HG03575 (cell line): ENCODE measurements at regions not wholly inside any gene's neighbourhood (a gene's known extent, or its start where the extent isn't known, plus 50 kb on each side); places are given as distances from the start of the nearest gene placed in this dataset.
A peak's percentile ranks its signal among the peaks of the same experiment; 100 is the strongest.
"Not testable (repeated sequence)": the region's sequence is repeated elsewhere in the genome, so short reads cannot be mapped to it uniquely, and the experiment has no call there.

Experiments
- ATAC-seq: cut with Tn5 transposase; IDR thresholded peaks from one replicate; pipeline ENCODE4 v1.9.1; 2021; ENCODE audit not compliant: unreplicated experiment, insufficient number of reproducible peaks, low FRiP score; ENCODE audit errors: extremely low read depth

DNA sequence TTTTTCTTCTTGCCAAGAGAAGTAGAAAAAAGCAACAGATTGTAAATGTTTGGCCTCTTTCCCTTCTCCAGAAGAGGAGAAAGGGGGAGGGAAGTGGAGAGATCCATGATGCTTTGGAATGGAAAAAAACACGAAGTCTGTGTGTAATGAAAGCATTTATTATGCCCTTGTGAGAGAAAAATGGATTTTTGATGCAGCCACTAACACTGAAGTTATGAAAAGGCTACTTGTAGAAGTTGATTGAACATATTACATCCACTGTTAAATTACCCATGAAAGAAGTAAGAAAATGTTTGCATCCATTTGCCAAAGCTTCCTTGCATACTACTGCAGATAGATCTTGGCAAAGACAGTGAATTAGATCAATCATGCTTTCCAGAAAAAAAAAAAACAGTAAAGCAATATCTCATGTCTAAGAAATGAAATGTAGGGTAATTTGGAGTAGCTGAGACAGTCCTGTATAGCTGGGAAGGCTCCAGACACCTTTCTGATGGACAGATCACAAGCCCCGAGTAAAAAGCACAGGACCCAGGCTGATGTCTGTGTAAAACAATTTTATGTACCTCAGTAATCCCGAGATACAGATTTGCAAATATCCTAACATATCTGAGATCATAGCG lies 295.5 kb downstream of the PLOD2 start:
- no peak for ATAC-seq

DNA sequence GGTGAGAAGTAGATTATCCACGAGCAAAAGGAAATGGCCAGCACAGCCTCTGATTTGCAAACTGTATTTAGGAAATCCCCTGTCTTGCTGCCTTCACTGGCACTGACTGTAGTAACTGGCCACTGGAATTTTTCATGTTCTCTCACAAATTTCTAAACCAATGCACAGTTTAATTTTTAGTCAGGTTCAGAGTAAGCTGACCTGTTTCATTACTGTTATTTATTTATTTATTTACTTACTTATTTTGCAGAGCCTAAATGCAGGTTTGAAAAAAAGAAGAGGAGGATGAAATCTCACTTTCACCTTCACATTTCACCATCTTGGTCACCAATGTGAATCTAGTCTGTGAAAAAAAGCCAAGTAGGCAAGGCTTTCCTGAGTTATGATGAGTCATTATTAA lies 291.0 kb downstream of the PLOD2 start:
- ATAC-seq, result peak; percentile 42

DNA sequence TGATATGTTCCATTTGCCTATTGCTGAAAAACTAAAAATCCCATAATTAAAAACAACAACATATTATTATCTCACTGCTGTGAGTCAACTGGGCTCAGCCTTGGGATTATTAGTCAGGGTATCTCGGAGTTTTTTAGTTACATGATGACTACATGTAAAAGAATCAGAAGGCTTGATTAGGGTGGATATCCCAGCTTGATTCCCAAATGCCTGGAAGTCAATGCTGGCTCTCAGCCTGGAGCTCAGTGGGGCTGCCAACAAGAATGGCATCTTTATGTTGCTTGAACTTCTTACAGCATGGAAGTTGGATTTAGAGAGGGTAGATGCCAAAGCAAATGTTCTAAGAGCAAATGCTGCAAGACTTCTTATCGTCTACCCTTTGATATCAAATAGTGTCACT lies 278.5 kb downstream of the PLOD2 start:
- no peak for ATAC-seq

DNA sequence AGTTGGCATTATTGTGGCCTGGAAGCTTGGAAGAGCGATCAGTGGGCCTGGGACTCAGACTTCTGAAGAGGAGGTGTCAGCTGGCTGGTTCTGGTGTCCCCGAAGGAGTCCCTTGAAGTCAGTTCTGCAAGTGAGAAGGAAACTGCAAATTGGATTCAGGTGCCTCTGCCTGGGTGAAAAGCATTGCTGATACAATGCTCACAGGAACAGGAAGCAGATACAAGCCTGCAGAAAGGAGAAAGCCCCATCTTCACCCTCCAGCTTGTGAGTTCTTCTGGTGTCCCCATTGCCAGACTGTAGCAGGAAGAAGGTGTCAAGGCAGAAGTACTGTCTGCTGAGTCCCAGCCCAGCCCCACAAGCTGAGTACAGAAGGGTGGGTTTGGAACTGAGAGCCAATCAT lies 271.3 kb downstream of the PLOD2 start:
- no peak for ATAC-seq

DNA sequence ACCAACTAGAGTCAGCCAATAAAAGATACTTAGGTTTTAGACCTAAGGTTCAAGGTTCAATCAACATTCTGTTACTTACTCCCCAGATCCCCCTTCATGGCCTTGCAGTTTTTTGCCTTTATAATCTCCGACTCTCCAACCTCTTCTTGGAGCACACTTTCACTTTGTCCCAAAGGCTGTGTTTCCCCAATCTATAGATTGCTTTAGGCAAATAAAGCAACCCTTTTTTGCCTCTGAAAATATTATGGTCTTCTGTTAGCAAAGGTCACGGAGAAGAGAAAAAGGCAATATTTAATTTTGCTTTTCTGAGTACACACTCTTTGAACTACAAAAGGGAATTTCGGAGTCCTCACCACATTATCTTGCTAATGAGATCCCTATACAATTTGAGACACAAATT lies 268.1 kb downstream of the PLOD2 start:
- ATAC-seq, result no peak

DNA sequence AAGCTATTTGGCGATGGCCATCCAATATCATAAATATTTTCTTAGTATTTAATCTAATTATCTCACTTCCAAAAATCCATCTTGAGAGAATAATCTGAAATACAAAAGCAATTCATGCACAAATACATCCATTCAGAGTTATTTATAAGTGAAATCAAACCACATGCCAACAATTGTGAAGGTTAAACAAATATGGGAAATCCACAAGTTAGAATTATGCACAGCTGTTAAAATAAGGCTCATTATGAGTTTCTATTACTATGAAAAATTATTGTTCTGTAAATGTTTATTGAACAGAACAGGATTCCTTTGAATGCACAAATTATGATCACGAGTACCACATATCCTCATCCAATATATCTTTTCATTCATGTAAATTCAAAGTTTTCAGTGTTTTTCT lies 267.7 kb downstream of the PLOD2 start:
- ATAC-seq, result no peak

DNA sequence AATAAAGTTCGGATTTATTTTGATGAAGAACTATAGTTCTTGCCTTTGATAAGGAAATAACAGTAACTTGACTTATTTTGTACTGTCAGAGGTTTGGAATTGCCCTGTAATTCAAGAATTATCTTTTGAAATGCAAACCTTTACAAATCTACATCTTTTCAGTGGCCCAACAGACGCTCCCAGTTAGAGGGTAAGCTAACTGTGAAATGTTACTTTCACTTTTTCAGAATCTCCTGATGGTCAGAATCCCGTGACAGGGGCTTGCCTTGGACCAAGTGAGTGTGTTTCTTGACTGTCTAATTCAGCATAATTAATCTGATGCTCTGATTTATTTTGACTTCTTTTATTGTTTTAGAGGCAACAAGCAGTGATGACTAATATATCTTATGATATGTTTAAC lies 262.5 kb downstream of the PLOD2 start:
- ATAC-seq, result no peak

DNA sequence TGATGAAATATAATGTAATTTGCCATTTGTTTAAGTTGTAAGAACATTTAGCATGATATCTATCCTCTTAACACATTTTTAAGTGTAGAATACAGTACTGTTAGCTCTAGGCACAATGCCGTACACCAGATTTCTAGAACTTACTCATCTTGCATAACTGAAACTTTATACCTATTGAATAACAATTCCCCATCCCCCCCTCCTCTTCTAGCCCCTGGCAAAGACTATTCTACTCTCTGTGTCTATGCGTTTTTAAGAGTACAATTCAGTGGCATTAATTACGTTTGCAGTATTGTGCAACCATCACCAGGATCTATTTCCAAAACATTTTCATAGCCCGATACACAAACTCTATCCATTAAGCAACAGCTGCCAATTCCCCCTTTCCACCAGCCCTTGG lies 261.7 kb downstream of the PLOD2 start:
- ATAC-seq, result no peak

DNA sequence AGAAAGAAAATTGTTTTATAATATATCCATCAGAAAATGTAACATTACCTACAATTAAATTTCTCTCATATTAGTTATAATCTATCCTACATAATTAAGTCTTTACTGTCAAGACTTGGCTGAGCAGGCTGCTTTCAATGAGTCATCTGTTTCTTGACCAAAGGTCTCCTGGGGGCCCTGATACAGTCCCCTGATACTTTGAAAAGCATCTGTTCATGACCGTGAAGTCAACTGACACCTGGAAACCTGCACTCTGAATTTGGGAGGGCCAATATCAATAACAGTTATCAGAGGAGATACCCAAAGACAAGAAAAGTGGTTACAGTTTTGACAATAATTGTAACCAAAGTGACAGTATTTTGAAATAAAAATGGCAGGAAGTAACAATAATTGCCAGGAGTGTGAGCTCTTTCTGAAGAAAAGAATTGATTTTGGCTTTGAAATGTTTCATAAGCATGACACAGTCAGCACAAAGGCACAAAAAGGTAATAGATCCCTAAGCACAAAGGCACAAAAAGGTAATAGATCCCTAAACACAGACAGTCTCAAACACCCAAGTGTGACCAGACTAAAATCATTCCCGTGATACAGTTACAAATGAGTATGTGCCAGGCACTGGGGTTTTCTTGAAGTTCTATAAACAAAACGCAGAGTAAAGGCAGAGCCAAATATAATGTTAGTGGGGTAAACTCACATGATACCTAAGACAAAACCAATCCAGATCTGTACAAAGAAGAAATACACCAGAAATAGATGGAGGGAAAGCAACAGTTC lies 260.7 kb downstream of the PLOD2 start:
- ATAC-seq, result peak; percentile 60

DNA sequence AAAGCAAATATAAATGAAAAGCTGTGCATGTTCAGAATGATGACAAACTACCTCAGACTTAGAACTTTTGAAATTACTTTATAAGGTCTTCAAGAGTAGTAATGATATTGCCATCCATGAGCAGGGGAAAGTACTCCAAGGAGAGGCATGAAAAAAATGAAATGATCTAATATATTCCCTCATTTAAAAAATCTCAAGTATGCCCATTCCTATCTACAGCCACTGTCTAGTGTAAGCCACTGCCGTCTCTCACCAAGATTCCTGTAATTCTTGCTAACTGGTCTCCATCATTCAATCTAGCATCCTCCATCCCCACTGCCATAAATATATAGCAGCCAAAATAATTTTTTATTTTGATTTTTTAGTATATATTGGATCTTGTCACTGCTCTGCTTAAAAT lies 258.8 kb downstream of the PLOD2 start:
- ATAC-seq, result no peak

DNA sequence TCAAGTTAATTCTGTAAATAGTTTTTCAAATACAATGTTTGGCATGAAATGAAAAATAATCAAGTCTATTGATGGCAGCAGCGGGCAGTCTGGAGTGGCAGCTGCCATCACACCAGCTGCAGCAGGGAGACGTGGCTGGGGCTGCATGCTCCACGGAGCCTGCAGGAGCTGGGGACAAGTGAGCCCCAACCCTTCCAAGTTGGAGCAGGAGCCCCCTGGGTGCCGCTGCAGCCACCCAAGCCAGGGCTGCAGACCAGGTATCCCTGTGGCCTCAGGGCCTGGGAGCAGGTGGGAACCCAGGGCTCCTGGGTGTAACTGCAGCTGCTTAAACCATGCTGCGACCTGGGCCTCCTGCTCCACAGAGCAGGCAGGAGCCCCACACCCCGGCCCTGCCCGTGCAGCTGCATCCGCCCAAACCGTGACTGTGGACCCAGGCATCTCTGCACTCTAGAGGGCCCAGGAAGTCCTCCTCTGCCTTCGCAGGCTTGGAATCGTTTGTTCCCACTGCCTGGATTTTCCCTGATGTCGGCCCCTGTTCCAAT lies 257.4 kb downstream of the PLOD2 start:
- no peak for ATAC-seq

DNA sequence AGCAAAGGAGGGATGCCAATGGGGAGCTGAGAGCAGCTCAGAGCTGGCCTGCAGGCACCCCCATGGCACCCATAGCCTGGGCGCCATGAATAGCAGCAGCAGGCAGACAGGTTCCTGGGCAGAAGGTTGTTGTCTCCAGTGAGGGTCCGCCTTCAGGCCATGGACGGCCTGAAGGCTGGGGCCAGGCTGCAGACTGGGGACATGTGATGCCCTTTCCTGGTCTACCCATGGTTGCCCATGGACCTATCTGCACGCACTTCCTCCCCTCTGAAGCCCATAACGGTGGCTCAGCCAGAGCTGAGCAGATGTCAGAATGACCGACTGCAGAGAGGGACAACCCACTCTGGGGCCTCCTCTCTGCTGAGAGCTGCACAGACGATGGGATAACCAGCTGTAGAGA lies 256.8 kb downstream of the PLOD2 start:
- ATAC-seq, result no peak

DNA sequence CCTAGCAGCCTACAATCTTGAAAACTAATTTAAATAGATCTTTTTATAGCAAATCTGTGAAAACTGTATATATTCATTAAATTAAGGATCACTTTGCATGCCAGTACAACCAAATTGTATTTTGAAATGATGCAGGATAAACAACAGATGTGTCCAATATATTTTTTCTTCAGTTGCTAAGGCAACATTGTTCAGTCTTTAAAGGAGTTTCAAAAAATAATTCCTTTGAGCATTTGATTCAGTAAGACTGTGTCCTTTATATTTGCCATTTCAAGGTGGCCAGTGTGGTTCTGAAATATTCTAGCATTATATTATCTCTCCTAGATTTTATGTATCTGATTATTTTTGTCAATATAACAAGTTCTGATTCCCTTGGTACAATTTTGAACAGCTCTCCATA lies 254.7 kb downstream of the PLOD2 start:
- no peak for ATAC-seq

DNA sequence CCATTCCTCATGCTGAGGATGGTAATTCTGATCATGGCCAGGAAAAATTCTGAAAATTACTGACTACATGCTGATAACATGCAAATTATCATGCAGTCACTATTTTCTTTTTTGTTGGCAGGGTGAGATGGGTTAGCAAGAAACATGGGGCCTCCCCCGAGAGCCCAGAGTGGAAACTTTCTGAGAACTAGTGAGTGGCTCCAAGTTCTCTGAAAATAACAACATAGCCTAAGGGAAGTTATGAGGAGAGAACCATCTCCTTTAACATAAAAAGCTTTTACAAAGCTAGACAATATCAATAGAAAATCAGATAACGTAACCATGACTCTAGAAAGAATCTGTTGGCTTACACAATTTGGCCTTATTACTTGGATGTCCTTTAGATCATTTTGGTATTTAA lies 254.2 kb downstream of the PLOD2 start:
- no peak for ATAC-seq

DNA sequence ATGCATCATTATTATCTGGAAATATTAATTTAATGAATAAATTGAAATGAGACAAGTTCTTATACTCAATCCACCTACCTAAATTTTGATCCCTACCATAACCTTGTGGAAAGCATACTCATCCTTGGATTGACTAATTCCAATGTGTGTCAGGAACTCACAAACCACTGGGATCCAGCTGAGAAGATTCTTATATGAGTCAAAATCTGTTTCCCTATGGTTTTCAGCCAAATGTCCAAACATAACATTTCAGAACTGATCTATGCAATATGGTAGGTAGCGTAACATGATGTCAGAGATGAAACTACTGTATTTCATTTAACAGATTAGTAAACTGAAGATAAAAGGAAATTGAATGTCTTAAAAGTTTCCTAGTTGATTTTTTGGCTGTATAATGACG lies 250.0 kb downstream of the PLOD2 start:
- ATAC-seq, result no peak

DNA sequence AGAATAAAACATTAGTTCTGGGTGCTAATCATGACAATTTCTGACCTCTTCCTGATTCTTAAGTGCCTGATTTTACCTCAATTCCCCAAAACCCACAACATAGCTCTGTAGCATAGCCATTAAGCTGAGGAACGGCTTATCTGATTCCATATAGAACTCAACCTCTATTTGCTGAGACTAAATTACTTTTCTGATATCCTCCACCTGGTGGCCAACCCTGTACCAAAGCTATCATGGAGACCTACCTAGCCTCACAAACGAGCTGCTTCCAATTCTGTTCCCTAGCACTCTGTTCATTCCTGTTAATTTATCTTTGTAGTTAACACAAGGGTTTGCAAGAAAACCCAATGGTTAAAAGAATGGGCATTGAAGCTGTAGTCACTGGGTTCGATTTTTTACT lies 245.2 kb downstream of the PLOD2 start:
- no peak for ATAC-seq

DNA sequence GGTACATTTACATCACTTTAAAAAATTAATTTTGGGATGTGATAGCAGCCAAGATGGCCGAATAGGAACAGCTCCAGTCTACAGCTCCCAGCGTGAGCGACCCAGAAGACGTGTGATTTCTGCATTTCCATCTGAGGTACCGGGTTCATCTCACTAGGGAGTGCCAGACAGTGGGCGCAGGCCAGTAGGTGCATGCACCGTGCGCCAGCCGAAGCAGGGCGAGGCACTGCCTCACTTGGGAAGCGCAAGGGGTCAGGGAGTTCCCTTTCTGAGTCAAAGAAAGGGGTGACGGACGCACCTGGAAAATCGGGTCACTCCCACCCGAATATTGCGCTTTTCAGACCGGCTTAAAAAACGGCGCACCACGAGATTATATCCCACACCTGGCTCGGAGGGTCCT lies 233.2 kb downstream of the PLOD2 start:
- ATAC-seq, result not testable (repeated sequence)

DNA sequence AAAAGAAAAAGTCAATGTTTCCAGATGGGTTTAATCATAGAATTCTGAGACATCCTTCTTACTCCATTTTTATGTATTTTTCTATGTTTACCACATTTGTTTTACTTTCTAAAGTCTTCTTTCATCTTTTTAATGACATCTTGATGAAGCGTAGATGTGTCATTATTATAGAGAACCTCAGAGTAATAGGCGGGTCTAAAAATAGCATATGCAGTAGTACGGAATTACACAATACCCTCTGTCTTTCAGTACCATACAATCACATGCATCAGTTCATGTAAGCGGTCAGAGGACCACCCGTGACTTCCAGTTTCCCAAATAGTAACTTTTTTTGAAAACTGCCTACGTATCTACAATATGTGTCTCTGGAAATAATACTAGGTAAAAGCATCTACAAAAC lies 224.0 kb downstream of the PLOD2 start:
- ATAC-seq, result no peak

DNA sequence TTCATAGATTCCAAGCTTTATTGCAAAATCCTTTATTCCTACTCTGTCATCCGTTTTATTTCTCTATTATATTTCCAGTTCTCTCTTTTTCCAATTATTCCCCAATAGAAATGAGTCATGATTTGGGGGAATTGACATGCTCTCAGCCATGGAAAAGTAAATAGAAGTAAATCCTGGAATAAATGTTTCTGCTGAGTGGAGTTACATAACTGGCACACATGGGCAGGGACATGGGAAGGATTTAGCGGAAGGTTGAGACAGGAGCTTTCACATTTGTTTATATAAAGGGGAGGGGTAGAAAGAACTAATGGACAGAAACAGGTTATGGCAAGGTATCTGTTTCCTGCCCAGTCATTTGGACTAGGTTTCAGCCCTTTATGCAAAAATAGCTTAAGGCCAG lies 221.6 kb downstream of the PLOD2 start:
- no peak for ATAC-seq

DNA sequence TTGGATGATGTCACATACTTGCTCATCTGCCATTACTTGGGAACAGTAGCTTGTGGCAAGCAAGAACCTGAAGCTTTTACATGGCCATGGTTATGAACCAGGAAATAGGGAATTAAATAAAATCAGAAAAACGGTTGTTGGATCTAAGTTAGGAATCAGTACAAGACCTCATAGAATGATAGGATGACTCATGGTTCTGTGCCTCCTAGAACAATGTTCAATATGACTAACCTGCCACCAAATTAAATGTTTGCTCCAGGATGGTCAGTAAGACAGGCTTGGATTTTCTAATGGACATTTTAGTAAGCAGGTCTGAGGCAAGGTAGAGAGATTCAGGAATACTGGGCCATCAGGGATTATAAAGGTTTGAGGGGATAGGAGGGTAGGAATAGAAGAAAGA lies 218.9 kb downstream of the PLOD2 start:
- ATAC-seq, result no peak

DNA sequence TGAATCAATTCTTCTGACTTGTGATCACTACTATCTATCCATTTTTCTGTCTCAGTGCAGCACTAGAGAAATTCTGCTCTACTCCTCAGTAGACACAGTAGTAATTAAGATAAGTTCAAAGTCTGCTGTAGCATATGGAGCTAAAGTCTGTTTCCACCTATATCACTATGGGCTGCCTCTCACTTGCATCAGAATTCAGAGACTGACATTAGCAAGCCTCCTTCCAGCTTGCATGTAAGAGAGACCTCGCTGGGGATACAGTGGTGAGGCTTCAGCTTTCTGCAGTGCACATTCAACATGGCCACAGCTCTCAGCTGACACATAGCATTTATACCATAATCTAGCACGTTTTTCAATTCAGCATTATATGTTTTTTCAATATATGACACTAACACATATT lies 217.0 kb downstream of the PLOD2 start:
- ATAC-seq, result no peak
